ENCODE measurements at regions not wholly inside any gene's neighbourhood (a gene's known extent, or its start where the extent isn't known, plus 50 kb on each side); places are given as distances from the start of the nearest gene placed in this dataset.
"Not testable (repeated sequence)": the region's sequence is repeated elsewhere in the genome, so short reads cannot be mapped to it uniquely, and the experiment has no call there.

DNA sequence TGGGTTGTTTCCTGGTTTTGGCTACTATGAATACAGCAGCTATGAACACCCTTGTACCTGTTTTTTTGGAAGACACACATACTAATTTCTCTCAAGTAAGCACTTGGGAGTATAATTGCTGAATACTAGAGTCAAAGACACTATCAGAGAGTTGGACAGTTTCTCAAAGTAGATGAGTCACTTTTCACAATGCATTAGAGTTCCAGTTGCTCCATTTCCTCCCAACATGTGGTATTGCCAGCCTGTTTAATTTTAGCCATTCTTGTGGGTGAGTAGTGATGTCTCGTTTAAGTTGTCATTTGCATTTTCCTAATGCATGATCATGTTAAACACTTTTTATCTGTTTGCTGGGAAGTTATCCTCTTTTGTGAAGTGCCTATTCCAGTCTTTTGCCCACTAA is 81.6 kb upstream of the GDNF start:
- Mint-ChIP-seq H3K36me3 (ENCODE audit: insufficient read depth in 2 of 2) (peaks cover 0 to 1% of the 10 kb centered on the region in 2 donors), H3K4me3 (no peak overlapping the region), H3K27ac (no peak overlapping the region), H3K27me3 (ENCODE audit: low read depth) (peaks cover 9% of the 10 kb centered on the region), H3K4me1 (ENCODE audit: low read depth) (no peaks in the 10 kb centered on the region), H3K9me3 (peaks cover 0 to 5% of the 10 kb centered on the region in 2 donors)
- no peak for DNase-seq
- ATAC-seq (replicated peaks in 1 of 2): no peak

- Mint-ChIP-seq H3K4me1 (ENCODE audit: low read depth) (no peaks in the 10 kb centered on the region), H3K36me3 (ENCODE audit: insufficient read depth in 2 of 2) (peaks cover 0 to 1% of the 10 kb centered on the region in 2 donors), H3K9me3 (no peaks in the 10 kb centered on the region), H3K27me3 (ENCODE audit: low read depth) (peaks cover 5% of the 10 kb centered on the region), H3K27ac (no peak overlapping the region), H3K4me3 (no peak overlapping the region)
- no peak for DNase-seq
- ATAC-seq (replicated peaks in 1 of 2): no peak
These were observed 78.6 kb upstream of the GDNF start for GRCh38 chr5:37918424-37918823.

DNA sequence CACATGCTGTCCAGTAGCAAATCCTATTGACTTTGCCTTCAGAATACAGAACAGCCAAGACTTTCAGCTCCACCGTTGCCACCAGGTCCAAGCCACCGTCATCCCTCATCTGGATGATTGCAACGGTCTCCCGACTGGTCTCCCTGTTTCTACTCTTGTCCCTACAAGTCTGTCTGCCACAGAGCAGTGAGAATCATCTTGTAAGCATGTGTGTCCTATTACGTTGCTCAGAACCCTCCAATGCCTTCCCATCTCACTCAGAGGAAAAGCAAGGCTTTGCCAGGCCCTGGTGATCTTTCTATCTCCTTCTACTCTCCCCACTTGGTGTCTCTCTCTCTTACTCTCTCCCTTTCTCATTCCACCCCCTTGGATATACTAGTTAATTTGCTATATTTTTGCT is 76.7 kb upstream of the GDNF start:
- no peak overlapping the region for H3K4me3 Mint-ChIP-seq
- peaks cover 5% of the 10 kb centered on the region for H3K27me3 Mint-ChIP-seq (ENCODE audit: low read depth)
- DNase-seq: no peak
- no peaks in the 10 kb centered on the region for H3K4me1 Mint-ChIP-seq (ENCODE audit: low read depth)
- H3K36me3 Mint-ChIP-seq (ENCODE audit: insufficient read depth in 2 of 2): peaks cover 0 to 1% of the 10 kb centered on the region in 2 donors
- no peak overlapping the region for H3K27ac Mint-ChIP-seq
- no peaks in the 10 kb centered on the region for H3K9me3 Mint-ChIP-seq
- ATAC-seq (replicated peaks in 1 of 2): no peak

DNA sequence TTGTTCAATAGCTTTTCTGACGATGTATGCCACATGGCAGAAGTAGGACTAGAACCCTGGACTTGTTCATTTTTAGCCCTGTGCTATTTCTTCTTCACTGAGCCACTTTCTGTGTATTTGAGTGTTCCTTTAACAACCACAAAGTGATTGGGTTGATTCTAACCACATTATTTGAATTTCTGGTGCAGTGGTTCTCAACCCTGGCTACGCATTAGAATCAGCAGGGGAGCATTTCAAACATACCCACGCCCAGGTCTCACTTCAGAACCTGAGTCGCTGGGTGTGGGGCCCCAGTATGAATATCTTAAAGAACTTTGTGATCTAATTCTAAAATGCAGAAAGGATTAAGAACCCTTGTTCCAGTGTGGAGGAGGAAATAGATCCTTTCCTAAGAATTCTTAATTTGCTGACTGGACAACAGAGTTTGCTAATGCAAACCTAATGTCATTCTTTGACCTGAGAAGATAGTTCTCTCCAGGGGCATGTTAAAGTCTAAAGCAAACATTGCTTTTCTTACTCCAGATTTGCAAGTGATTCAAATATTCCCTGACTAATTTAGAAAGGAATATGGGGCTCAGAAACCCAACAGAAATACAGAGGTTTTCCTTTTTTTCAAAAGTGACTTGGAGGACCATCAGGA is 75.4 kb upstream of the GDNF start:
- no peaks in the 10 kb centered on the region for H3K4me1 Mint-ChIP-seq (ENCODE audit: low read depth)
- no peaks in the 10 kb centered on the region for H3K9me3 Mint-ChIP-seq
- no peak for DNase-seq
- H3K36me3 Mint-ChIP-seq (ENCODE audit: insufficient read depth in 2 of 2): no peaks in the 10 kb centered on the region
- ATAC-seq (replicated peaks in 1 of 2): no peak
- H3K27ac Mint-ChIP-seq: no peak overlapping the region
- H3K27me3 Mint-ChIP-seq (ENCODE audit: low read depth): peaks cover 15% of the 10 kb centered on the region
- no peak overlapping the region for H3K4me3 Mint-ChIP-seq

- peaks cover 17% of the 10 kb centered on the region for H3K27me3 Mint-ChIP-seq (ENCODE audit: low read depth)
- not testable (repeated sequence) for ATAC-seq (replicated peaks in 1 of 2); H3K9me3 Mint-ChIP-seq; H3K4me3 Mint-ChIP-seq; H3K27ac Mint-ChIP-seq; H3K4me1 Mint-ChIP-seq (ENCODE audit: low read depth); H3K36me3 Mint-ChIP-seq (ENCODE audit: insufficient read depth in 2 of 2); DNase-seq
These were observed 69.9 kb upstream of the GDNF start for GRCh38 chr5:37909610-37910266.

DNA sequence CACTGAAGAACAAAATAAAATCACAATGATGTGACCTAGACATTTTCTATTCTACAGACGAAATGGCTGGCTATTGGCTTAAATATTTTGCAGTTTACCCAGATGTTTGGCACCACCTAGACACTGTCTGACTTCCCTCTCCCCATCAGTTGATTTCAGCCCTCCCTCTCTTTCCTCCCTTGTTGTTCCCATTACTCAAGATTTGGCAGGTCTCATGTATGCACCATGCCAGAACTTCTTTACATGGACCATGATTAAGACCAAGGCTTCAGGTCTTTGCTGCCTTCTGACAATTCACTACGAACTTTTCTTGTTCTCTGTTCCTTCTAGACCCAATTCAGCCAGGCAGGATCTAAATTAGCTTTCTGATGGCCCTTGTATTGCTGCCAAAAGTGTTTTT is 66.6 kb upstream of the GDNF start:
- H3K4me3 Mint-ChIP-seq: no peak overlapping the region

GRCh38 chr5:37905230-37905629 is 65.4 kb upstream of the GDNF start:
- peaks cover 3 to 10% of the 10 kb centered on the region in 2 donors for H3K9me3 Mint-ChIP-seq
- H3K4me3 Mint-ChIP-seq: no peak overlapping the region
- no peak for ATAC-seq (replicated peaks in 1 of 2)
- H3K27ac Mint-ChIP-seq: no peak overlapping the region
- H3K36me3 Mint-ChIP-seq (ENCODE audit: insufficient read depth in 2 of 2): peaks cover 0 to 2% of the 10 kb centered on the region in 2 donors
- H3K27me3 Mint-ChIP-seq (ENCODE audit: low read depth): peaks cover 8% of the 10 kb centered on the region
- no peak for DNase-seq
- no peaks in the 10 kb centered on the region for H3K4me1 Mint-ChIP-seq (ENCODE audit: low read depth)

More for the DNA sequence above, 66.6 kb upstream of the GDNF start:
- ATAC-seq (replicated peaks in 1 of 2): no peak
- peaks cover 3 to 10% of the 10 kb centered on the region in 2 donors for H3K9me3 Mint-ChIP-seq
- peaks cover 0 to 2% of the 10 kb centered on the region in 2 donors for H3K36me3 Mint-ChIP-seq (ENCODE audit: insufficient read depth in 2 of 2)
- no peak overlapping the region for H3K27ac Mint-ChIP-seq
- peaks cover 17% of the 10 kb centered on the region for H3K27me3 Mint-ChIP-seq (ENCODE audit: low read depth)
- H3K4me1 Mint-ChIP-seq (ENCODE audit: low read depth): no peaks in the 10 kb centered on the region
- DNase-seq: no peak

- H3K9me3 Mint-ChIP-seq: peaks cover 3 to 7% of the 10 kb centered on the region in 2 donors
- ATAC-seq (replicated peaks in 1 of 2) (no peak), DNase-seq (no peak)
- no peak overlapping the region for H3K4me3 Mint-ChIP-seq
- H3K36me3 Mint-ChIP-seq (ENCODE audit: insufficient read depth in 2 of 2): peaks cover 0 to 2% of the 10 kb centered on the region in 2 donors
- H3K27me3 Mint-ChIP-seq (ENCODE audit: low read depth): peaks cover 6% of the 10 kb centered on the region
- H3K4me1 Mint-ChIP-seq (ENCODE audit: low read depth): no peaks in the 10 kb centered on the region
- H3K27ac Mint-ChIP-seq: no peak overlapping the region
These were observed 62.5 kb upstream of the GDNF start for GRCh38 chr5:37902323-37902722.

GRCh38 chr5:37900692-37901091 is 60.9 kb upstream of the GDNF start:
- ATAC-seq (replicated peaks in 1 of 2): no peak
- no peak for DNase-seq
- H3K4me1 Mint-ChIP-seq (ENCODE audit: low read depth): no peaks in the 10 kb centered on the region
- H3K27ac Mint-ChIP-seq: no peak overlapping the region
- no peak overlapping the region for H3K4me3 Mint-ChIP-seq
- H3K9me3 Mint-ChIP-seq: peaks cover 0 to 4% of the 10 kb centered on the region in 2 donors
- H3K27me3 Mint-ChIP-seq (ENCODE audit: low read depth): peaks cover 6% of the 10 kb centered on the region
- H3K36me3 Mint-ChIP-seq (ENCODE audit: insufficient read depth in 2 of 2): peaks cover 0 to 2% of the 10 kb centered on the region in 2 donors

DNA sequence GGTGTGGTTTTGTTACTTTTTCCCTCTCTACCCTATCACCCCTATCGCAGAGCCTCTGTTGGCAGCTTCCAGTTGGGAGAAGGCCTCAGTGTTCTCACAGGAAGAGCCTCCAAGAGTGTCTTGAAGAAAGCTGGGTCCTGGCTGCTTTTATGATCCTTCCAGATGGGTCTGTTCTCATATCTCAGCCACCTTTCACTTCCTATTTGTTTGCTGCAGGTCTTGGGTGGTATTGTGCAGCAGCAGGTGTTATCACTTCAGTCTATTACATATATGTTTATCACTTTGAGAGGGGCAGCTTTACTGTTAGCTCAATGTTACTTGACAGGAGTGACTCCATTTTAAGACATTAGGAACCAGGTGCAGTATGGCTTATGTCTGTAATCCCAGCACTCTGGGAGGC is 59.2 kb upstream of the GDNF start:
- H3K4me1 Mint-ChIP-seq (ENCODE audit: low read depth): no peaks in the 10 kb centered on the region
- H3K4me3 Mint-ChIP-seq: no peak overlapping the region
- ATAC-seq (replicated peaks in 1 of 2): no peak
- peaks cover 6% of the 10 kb centered on the region for H3K27me3 Mint-ChIP-seq (ENCODE audit: low read depth)
- no peak overlapping the region for H3K27ac Mint-ChIP-seq
- no peaks in the 10 kb centered on the region for H3K9me3 Mint-ChIP-seq
- no peak for DNase-seq
- no peaks in the 10 kb centered on the region for H3K36me3 Mint-ChIP-seq (ENCODE audit: insufficient read depth in 2 of 2)

DNA sequence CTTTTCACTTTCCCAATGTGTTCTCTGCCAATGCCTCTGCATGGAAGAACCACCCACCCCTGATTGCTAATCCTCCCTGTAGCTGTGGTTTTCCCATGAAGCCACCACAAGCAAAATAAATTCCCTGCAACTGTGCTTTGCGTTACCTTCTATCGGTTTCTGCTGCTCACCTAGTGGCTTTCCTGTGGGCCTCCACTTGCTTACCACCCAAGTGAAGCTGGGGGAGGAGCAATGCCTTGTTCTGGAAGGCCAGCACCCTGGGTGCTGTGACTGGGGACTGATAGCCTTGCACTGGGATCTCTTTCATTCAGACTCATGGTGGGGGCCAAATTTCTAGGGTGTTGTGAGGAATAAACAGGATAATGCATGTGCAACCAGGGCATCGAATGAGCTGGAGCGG is 56.3 kb upstream of the GDNF start:
- Mint-ChIP-seq H3K36me3 (ENCODE audit: insufficient read depth in 2 of 2) (no peaks in the 10 kb centered on the region), H3K4me1 (ENCODE audit: low read depth) (no peaks in the 10 kb centered on the region), H3K4me3 (no peak overlapping the region), H3K9me3 (no peaks in the 10 kb centered on the region), H3K27ac (no peak overlapping the region), H3K27me3 (ENCODE audit: low read depth) (peaks cover 6% of the 10 kb centered on the region)
- no peak for ATAC-seq (replicated peaks in 1 of 2)
- no peak for DNase-seq

DNA sequence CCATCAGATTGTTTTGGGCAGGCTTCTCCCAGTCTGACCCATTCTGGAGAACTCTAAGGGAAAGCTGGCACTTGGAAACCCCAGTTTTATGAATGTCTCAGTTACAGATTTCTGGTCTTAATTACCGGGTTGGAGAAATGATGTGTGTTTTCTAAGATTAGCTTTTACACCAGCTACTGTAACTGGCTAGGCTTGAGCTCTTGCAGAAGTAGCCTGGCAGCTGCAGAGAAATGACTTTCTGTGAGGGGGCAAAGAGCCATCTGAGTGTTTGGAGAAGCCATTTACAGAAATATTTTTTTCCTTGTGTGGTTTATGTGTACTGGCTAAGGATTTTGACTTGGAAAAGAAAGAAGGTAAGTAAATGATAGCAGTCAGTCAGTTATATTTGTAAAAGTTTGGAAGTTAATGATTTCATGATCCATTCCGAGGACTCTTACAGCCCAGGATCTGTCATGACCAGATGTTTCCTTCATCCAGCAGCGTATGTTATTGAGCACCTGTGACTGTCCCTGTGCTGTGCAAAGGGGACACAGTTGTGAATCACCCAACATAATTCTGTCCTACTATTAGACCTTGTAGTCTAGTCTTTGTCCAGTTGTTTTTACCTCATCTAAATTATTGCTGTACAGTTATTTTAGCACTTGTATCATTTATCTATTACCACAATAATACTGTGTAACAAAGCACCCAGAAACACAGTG is 53.7 kb upstream of the GDNF start:
- H3K9me3 Mint-ChIP-seq: peaks cover 0 to 1% of the 10 kb centered on the region in 2 donors
- no peak overlapping the region for H3K27ac Mint-ChIP-seq
- DNase-seq (no peak), ATAC-seq (replicated peaks in 1 of 2) (no peak)
- peaks cover 3% of the 10 kb centered on the region for H3K27me3 Mint-ChIP-seq (ENCODE audit: low read depth)
- no peaks in the 10 kb centered on the region for H3K4me1 Mint-ChIP-seq (ENCODE audit: low read depth)
- no peaks in the 10 kb centered on the region for H3K36me3 Mint-ChIP-seq (ENCODE audit: insufficient read depth in 2 of 2)
- H3K4me3 Mint-ChIP-seq: no peak overlapping the region

DNA sequence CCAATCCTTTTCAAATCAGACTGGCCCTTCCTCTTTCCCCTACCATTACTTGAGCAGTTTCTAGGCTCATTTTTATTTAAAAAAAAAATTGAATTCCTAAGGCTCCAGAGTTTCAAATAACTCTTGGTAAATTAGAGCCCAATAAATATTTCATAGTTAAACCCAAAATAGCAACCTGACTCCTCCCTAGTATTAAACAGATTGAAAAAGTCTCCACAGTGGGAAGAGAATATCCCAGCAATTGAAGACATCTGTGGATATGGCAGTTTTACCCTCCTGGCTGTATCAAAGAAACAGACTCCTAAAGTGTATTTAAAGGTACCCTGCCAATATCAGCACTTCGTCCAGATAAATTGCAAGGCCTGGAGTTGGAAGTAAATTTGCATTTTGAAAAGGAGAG is 52.7 kb upstream of the GDNF start:
- ATAC-seq (replicated peaks in 1 of 2) (no peak), DNase-seq (no peak)
- no peak overlapping the region for H3K4me3 Mint-ChIP-seq
- H3K27me3 Mint-ChIP-seq (ENCODE audit: low read depth): no peaks in the 10 kb centered on the region
- H3K27ac Mint-ChIP-seq: no peak overlapping the region
- H3K9me3 Mint-ChIP-seq: peaks cover 0 to 1% of the 10 kb centered on the region in 2 donors
- no peaks in the 10 kb centered on the region for H3K4me1 Mint-ChIP-seq (ENCODE audit: low read depth)
- no peaks in the 10 kb centered on the region for H3K36me3 Mint-ChIP-seq (ENCODE audit: insufficient read depth in 2 of 2)
